GF-D8 (cell line): ENCODE measurements at regions not wholly inside any gene's neighbourhood (a gene's known extent, or its start where the extent isn't known, plus 50 kb on each side); places are given as distances from the start of the nearest gene placed in this dataset.

Experiments
- DNase-seq: peaks from one replicate; lab custom pipeline; 2025; lab: John Stamatoyannopoulos, UW

GRCh38 chr15:38046257-38047051 is 112.0 kb downstream of the TMCO5A start:
- DNase-seq = no peak

- DNase-seq = no peak
These were observed 113.6 kb downstream of the TMCO5A start for GRCh38 chr15:38048001-38048455.

DNA sequence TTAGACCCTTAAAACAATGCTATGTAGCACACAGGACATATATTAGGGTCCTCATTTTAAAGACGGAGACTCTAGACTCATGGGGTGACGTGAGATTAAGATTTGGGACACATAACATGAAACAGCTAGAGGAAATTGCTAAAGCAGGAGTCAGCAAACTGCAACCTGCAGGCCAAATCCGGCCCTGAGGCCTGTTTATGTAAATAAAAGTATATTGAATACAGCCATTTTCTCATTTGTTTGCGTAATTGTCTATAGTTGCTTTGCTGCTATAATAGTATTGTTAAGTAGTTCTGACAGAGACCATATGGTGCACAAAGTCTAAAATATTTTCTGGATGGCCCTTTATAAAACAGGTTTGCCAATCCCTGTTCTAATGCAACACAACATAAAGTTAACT is 115.5 kb downstream of the TMCO5A start:
- DNase-seq = no peak

GRCh38 chr15:38050529-38051448 is 116.3 kb downstream of the TMCO5A start:
- DNase-seq = no peak

- no peak for DNase-seq
These were observed 118.8 kb downstream of the TMCO5A start for GRCh38 chr15:38053205-38053604.

GRCh38 chr15:38053776-38054175 is 119.3 kb downstream of the TMCO5A start:
- no peak for DNase-seq

- DNase-seq = no peak
These were observed 120.0 kb downstream of the TMCO5A start for GRCh38 chr15:38054488-38054887.

DNA sequence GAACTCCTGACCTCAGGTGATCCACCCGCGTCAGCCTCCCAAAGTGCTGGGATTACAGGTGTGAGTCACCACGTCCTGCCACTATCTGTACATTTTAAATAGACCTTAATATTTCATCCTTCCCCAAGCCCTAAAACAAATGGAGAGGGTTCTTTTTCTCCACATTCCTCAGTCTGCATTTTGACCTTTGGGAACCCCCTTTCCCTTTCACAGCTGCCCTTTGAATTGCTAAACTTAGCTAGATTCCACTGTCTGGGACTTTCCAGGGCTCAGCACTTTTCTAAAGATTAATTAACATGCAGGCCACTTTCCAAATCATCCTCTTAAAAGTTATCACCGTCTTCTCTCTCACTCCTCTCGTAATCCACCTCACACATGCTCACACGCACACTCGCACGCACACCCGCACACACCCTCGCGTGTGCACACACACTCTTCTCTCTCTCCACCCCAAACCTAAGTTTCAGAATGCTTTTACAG is 124.2 kb downstream of the TMCO5A start:
- no peak for DNase-seq

GRCh38 chr15:38059665-38060064 is 125.2 kb downstream of the TMCO5A start:
- no peak for DNase-seq

DNA sequence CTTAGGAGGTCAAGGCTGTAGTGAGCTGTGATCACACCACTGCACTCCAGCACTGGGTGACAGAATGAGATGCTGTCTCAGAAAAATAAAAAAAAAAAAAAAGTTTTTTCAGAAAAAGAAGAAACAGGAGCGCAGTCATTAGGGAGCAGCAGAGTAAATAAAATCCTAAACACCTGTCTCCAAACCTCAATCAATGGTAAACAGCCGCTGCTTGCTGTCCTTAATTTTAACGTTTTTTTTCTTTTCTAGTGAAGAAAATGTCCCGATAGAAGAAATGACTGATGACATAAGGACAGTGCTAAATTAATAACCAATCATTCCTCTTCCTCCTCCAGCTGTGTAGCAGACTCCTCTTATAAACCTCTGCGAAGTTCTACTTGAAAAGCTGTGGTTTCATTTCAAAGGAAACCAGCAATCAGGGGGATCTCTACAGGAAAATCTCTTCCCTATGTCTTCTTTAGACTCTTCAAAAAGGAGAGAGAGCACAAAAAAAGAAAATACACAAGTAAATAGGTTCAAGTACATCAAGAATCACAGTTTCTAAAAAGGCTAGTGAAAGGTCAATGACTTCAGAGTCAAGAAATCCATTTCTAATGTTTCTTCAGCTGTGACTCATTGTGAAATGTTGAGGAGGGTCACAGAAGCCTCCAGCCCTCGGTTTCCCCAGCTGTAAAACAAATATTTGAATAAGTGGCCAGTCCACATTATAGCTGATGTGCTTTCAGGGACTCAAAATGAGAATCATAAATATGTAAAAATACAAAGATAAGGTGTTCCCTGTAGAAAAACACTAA is 127.6 kb downstream of the TMCO5A start:
- no peak for DNase-seq

- DNase-seq = no peak
These were observed 128.3 kb downstream of the TMCO5A start for GRCh38 chr15:38062696-38063095.

DNA sequence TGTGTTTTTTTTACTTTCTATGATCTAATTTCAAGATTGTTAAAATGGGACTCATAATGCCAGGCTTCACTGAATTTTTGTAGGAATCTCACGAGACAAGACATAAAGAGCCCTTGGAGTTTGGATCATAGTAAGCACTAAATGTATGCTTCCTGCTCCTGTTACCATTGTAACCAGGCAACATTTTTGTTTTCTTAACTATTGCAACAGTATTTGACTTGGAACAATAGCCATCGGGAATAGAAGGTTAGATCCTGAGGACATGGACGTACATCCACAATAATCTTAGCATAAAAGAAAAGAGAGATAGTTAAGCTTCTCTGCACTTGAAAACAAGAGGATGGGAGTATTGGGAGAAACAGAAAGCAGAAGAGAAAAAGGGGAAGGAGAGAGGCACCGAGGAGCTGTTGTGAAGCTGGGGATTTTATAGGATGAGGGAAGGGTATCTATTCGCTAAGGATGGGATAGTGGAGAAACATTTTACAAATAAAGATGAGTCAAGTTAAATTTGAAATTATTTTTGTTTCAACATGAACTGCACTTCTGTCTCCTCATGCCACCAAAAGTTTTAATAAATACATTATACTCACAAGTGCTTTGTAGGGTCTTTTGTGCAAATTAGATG is 131.4 kb downstream of the TMCO5A start:
- no peak for DNase-seq

GRCh38 chr15:38066612-38067011 is 132.2 kb downstream of the TMCO5A start:
- DNase-seq = no peak

DNA sequence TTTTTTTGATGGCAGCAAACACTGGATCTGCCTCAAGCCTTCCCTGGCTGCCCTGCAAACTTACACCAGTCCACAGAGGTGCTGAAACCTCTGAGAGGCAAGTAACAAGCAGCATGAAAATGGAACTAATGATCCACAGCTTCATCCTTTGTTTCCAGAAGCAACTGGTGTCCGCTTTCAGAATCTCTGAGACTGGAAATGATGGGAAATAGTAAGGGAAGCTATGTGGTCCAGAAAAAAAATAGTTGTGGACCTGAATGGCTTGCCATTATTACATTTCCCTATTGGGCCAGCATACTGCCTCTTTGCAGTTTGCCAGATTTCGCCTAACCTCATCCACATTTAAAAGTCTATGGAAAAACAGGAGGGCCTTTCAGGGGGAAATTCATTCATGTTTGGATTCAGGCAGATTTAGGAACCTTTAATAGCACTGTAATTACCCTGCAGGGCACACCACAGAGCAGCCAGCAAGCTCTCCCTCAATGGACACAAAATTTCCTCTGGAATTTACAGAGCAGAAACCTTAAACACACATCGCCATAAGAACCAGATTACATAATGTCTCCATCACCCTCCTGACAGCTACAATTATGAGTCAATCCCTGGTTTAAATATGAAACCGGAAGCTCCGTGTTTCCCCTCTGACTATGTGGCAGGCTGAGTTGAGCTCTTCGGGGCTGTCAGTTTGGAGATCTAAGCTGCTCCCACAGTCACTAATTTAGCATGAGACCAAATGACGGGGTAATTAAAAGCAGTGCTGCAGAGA is 134.4 kb downstream of the TMCO5A start:
- peak; percentile 3 for DNase-seq

DNA sequence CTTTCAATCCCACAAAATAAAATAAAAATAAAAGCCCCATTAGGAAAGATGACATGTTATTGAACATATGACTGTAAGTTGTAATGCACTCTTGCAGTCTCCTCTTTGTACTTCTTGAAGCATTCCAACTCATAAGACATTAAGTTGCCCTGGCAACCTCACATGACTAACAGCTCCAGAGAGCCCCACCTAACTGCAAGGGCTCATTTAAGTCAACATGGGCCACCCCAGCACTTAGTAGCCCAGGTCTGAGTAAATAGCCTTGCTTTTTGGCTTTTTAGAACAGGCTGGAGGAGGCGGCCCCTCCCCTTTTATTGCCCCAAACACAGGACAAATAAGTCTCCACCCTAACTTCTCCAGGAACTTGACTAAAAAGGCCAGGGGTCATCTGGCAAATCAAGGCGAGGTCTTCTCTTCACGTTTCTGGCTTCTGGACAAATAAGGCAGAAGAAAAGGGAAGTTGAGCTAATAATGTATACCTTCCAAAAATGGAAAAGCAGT is 135.1 kb downstream of the TMCO5A start:
- DNase-seq = no peak

DNA sequence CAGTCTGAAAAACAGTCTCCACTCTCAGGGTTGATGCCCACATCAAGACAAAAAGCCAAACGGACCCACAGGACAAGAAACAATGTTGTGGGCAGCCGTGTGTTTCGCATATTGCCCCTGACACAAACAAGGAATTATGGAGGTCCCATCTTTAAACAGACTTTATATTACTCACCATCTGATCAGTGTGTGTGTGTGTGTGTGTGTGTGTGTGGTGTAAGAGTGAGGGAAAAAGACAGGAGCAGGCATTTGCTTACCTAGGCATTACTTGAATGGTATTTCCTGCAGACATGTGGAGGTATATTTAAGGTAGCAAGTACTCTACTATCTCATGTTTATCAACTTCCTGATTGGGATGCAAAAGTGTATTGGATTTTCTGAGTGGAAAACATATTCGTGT is 136.3 kb downstream of the TMCO5A start:
- DNase-seq = no peak

DNA sequence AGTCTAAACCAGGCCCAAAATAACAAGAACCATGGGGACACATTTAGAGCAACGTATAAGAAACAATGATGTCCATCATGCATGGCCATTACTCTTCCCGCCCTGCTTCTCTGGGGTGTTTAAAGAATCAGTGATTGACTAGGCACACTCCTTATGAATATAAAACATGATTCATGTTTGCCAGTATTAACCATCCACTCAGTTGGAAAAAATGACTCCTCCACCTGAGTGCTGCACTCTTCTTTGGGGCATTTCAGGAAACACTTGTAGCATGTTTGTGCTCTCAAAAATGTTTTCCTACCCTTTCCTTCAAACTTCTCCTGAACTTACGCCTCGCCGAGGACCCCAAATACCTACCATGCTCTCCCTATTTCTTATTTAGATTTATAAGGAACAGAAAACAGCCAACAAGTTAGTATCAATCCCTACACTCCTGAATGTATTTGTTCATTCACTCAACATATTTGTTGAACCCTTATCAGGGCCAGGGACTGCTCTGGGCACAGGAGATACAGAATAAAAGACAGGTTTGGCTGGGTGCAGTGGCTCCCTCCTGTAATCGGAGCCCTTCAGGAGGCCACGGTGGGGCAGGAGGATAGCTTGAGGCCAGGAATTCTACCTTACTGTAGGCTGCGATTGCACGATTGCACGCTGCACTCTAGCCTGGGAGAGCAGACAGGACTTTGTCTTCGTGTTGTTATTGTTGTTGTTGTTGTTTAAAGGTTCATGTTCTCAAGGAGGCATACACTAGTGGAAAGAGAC is 137.0 kb downstream of the TMCO5A start:
- no peak for DNase-seq

DNA sequence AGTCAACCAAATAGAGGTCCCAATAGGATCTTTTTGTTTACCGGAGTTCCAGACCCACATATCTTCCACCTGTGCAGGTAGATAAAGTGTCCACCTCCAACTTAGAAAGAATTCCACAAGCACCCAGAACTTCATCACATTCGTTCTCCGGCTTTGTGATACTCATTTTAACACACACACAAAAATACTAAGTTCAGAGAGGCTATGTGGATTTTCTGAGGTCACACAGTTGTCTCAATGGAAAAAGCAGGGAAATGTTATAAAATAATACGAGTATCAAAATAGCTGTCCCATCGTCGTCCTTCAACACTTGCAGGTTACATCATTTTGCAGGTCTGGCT is 137.5 kb downstream of the TMCO5A start:
- no peak for DNase-seq

- no peak for DNase-seq
These were observed 138.1 kb downstream of the TMCO5A start for GRCh38 chr15:38072348-38073177.
